OCI-LY1 (cell line): ENCODE measurements at regions not wholly inside any gene's neighbourhood (a gene's known extent, or its start where the extent isn't known, plus 50 kb on each side); places are given as distances from the start of the nearest gene placed in this dataset.

Experiments
- EZH2 ChIP-seq: fragments of 200-600 bp; sonication (generic), shearing (Covaris generic); IDR thresholded peaks from 2 replicates; pipeline ENCODE4 v1.8.0; 2017; ENCODE audit warnings: borderline replicate concordance, mixed run types, mild to moderate bottlenecking, antibody characterized with exemption, low read length, moderate library complexity, mixed read lengths
- TF ChIP-seq, protein P1 (sequence below): fragments of 200-600 bp; sonication (generic), shearing (Covaris generic); IDR thresholded peaks from 2 replicates; pipeline ENCODE4 v1.5.1; 2017; ENCODE audit warnings: mild to moderate bottlenecking, antibody characterized with exemption, low read length, moderate library complexity, mixed read lengths

GRCh38 chr14:43285575-43285974 is 1221.5 kb downstream of the FSCB start:
- TF ChIP-seq, protein P1, sequence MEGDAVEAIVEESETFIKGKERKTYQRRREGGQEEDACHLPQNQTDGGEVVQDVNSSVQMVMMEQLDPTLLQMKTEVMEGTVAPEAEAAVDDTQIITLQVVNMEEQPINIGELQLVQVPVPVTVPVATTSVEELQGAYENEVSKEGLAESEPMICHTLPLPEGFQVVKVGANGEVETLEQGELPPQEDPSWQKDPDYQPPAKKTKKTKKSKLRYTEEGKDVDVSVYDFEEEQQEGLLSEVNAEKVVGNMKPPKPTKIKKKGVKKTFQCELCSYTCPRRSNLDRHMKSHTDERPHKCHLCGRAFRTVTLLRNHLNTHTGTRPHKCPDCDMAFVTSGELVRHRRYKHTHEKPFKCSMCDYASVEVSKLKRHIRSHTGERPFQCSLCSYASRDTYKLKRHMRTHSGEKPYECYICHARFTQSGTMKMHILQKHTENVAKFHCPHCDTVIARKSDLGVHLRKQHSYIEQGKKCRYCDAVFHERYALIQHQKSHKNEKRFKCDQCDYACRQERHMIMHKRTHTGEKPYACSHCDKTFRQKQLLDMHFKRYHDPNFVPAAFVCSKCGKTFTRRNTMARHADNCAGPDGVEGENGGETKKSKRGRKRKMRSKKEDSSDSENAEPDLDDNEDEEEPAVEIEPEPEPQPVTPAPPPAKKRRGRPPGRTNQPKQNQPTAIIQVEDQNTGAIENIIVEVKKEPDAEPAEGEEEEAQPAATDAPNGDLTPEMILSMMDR: no peak
- TF ChIP-seq EZH2: no peak
